Pancreas (tissue), 10 donors: ENCODE measurements at regions not wholly inside any gene's neighbourhood (a gene's known extent, or its start where the extent isn't known, plus 50 kb on each side); places are given as distances from the start of the nearest gene placed in this dataset.

Experiments used
- ATAC-seq, 4 donors: fragments of 200-7000 bp; cut with Tn5 transposase; one replicate each; pipeline versions ENCODE4 v1.8.0 to v1.9.1; 2020; ENCODE audit warnings: mild to moderate bottlenecking in 4 of 4, moderate library complexity in 4 of 4
- DNase-seq, 6 donors: peaks; one replicate each; pipeline ENCODE4 v3.0.0-alpha.2; 2020
- FAIRE-seq: peaks from 2 replicates; lab custom pipeline; 2012; peaks lifted over from hg19 to GRCh38; lab: Jason Lieb, UNC
- H3K27ac ChIP-seq, 4 donors: fragments of 200-600 bp; sonication (generic); 1 replicate in 3 of 4; 2 replicates in 1 of 4; pipeline versions ENCODE4 v1.5.0 to v1.8.0; 2020
- H3K27me3 ChIP-seq, 4 donors: fragments of 200-600 bp; one replicate each; pipeline ENCODE4 v1.8.0; 2021
- H3K36me3 ChIP-seq, 3 donors: fragments of 200-600 bp; sonication (generic) in 1 of 3; one replicate each; pipeline versions ENCODE4 v1.5.0 to v1.8.0; 2020 to 2021
- H3K4me1 ChIP-seq, 3 donors: fragments of 200-600 bp; one replicate each; pipeline ENCODE4 v1.8.0; 2021
- H3K4me3 ChIP-seq, 4 donors: fragments of 200-600 bp; sonication (generic) in 2 of 4; one replicate each; pipeline versions ENCODE4 v1.5.0 to v1.8.0; 2020 to 2021
- H3K9me3 ChIP-seq, 4 donors: fragments of 200-600 bp; one replicate each; pipeline ENCODE4 v1.8.0; 2021
- WGBS, 2 donors: extraction: QIAGEN DNeasy Blood & Tissue Kit; methylation state at CpG; one replicate each; pipeline ENCODE4 v1.1.7; 2013; 5-methylcytosine and 5-hydroxymethylcytosine counted together
- intact Hi-C, 3 donors: fragments of 100-400 bp; cut with DNase I; formaldehyde crosslinking; loops; one replicate each; pipeline versions ENCODE4 v1.11.1 to v1.14.2; 2022
- TF ChIP-seq, protein P1 (sequence below), 4 donors: fragments of 200-600 bp; sonication (generic) in 3 of 4; IDR thresholded peaks; one replicate each; pipeline versions ENCODE4 v1.5.0 to v1.8.0; 2021; ENCODE audit warnings: antibody characterized with exemption in 4 of 4
- donor health status: healthy with polysubstance abuse.
- donor health status: DM: no; HTN: no; CAD: no; lungs with moderate emphysema.
- donor health status: DM: no; HTN: no; CAD: no.
- donor health status: control.
- donor health status: control.
- donor health status: Bipolar disorder and iron deficiency.
- donor health status: DM: yes; HTN: yes; CAD: no.
- donor health status: DM: no; HTN: no; CAD: no.
- donor health status: DM: no; HTN: no; CAD: no.
- donor health status: DM: yes; HTN: yes; CAD: no.

DNA sequence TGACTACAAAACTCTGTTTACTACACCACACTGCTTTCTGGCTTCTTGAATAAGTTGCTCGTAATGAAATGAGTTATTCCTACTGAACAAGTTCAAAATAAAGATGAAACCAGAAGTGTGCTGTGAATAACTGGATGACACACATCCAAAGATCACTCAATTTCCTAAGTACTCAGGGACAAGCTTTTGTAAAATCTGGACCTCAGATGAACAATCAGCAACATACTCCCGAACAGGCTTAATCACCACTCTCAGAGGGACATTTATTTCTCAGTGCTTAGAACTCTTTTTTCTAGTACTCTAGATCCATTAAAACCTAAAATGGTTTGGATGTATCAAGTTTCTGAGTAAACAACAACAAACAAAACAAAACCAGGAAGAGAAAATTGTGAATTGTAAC is 61.5 kb upstream of the EXOC1L start:
- intact Hi-C loops: no loop called here

DNA sequence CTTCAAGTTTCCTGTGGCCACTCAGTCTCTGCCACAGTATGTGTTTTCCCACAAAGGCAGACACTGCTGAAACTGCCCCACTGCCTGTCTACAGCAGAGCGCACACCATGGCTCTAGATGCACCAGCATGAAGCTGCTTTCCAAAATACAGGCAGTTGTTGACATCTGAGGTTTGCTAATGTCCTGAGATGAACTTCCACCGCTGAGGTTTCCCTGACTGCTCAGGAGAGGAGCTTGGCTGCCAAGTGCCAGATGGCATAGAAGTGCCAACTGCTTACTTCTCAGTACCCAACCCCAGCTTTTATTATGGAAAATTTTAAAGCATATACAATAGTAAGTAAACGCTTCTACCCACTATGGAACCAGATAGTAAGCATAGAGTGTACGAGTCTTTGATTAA is 61.0 kb upstream of the EXOC1L start:
- no peak overlapping the region for H3K4me3 ChIP-seq
- TF ChIP-seq, protein P1, sequence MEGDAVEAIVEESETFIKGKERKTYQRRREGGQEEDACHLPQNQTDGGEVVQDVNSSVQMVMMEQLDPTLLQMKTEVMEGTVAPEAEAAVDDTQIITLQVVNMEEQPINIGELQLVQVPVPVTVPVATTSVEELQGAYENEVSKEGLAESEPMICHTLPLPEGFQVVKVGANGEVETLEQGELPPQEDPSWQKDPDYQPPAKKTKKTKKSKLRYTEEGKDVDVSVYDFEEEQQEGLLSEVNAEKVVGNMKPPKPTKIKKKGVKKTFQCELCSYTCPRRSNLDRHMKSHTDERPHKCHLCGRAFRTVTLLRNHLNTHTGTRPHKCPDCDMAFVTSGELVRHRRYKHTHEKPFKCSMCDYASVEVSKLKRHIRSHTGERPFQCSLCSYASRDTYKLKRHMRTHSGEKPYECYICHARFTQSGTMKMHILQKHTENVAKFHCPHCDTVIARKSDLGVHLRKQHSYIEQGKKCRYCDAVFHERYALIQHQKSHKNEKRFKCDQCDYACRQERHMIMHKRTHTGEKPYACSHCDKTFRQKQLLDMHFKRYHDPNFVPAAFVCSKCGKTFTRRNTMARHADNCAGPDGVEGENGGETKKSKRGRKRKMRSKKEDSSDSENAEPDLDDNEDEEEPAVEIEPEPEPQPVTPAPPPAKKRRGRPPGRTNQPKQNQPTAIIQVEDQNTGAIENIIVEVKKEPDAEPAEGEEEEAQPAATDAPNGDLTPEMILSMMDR (IDR thresholded peaks at IDR 0.05): no peak
- intact Hi-C loops: no loop called here
- DNase-seq (no peak), FAIRE-seq (no peak), ATAC-seq (peak in 1 of 4 donors; percentile 22)
- no peaks in the 10 kb centered on the region for H3K36me3 ChIP-seq
- no peak overlapping the region for H3K27ac ChIP-seq
- H3K9me3 ChIP-seq: no peaks in the 10 kb centered on the region
- 50 to 56% methylated on average over 4 of the region's 4 CpGs for WGBS, 2 donors
- H3K27me3 ChIP-seq: no peaks in the 10 kb centered on the region
- H3K4me1 ChIP-seq: no peaks in the 10 kb centered on the region

More for the DNA sequence above, 61.5 kb upstream of the EXOC1L start:
- Histone ChIP-seq H3K4me3 (no peak overlapping the region), H3K4me1 (no peaks in the 10 kb centered on the region), H3K27ac (no peak overlapping the region), H3K36me3 (no peaks in the 10 kb centered on the region), H3K9me3 (no peaks in the 10 kb centered on the region), H3K27me3 (no peaks in the 10 kb centered on the region)
- TF ChIP-seq, protein P1 (IDR thresholded peaks at IDR 0.05): no peak
- DNase-seq (no peak), ATAC-seq (no peak), FAIRE-seq (no peak)
- WGBS, 2 donors: 74 to 75% methylated on average over 2 of the region's 2 CpGs

DNA sequence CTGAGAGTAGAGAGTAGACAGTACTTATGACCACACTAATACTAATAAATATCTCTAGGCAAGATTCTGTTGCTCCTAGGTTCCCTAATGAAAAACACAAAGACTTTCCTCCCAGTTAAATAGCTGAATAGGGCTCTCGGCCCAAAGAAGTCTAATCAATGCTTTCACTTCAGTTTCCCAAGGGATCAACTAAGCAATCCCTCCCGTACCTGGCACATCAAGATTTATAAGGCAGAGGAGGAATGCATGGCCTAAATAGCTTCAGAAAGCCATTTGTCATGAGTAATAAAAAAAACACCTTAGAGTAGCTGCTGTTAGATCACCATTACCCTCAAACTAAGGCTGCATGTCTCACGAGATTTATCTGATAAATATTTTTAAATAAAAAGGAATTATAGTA is 56.8 kb upstream of the EXOC1L start:
- 22 to 30% methylated on average over 3 of the region's 3 CpGs for WGBS, 2 donors
- no peak overlapping the region for H3K4me3 ChIP-seq
- DNase-seq: no peak
- no peak for FAIRE-seq
- no peaks in the 10 kb centered on the region for H3K9me3 ChIP-seq
- TF ChIP-seq, protein P1 (IDR thresholded peaks at IDR 0.05): no peak
- no peaks in the 10 kb centered on the region for H3K36me3 ChIP-seq
- H3K4me1 ChIP-seq: no peaks in the 10 kb centered on the region
- no peak overlapping the region for H3K27ac ChIP-seq
- H3K27me3 ChIP-seq: no peaks in the 10 kb centered on the region
- no peak for ATAC-seq
- intact Hi-C loops: no loop called here

DNA sequence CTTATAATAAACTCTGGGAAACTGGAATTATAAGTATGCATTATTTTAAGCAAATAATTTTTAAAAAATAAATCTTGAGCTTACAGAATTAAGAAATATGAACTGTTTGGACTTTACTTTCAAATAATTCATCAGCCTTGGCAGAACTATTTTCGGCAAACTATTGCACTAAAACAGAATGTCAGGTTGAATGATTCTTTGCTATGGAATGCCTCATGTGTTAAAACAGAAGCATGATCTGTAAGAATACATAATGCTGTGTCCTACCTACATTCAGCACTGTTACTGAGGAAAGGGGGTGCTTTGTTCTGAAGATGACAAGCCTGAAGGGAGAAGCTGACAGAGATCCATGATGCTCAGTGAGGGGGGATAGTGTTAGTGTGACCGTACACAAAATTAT is 55.6 kb upstream of the EXOC1L start:
- no peak for FAIRE-seq
- WGBS, 2 donors: 63 to 81% methylated on average over 2 of the region's 2 CpGs
- intact Hi-C loops: no loop called here

DNA sequence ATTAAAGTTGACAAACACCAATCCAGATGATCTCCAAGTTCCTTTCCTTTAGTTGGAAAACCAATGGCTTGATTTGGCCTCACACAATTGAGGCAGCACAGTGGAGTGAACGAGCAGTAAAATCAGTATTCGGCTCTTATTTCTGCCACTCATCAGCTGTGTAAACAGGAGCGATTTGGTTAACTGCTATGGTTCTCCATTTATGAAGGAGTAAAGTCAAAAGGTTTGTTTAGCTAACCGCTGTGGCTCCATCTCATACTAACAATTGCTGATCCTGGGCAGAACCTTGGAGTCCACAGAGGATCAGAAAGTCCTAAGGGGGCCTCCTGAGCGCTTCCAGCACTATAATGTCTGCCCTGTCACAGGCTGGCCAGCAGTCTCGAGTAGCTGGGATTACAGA is 54.5 kb upstream of the EXOC1L start:
- intact Hi-C loops: no loop called here
- no peaks in the 10 kb centered on the region for H3K27me3 ChIP-seq
- no peak overlapping the region for H3K4me3 ChIP-seq
- no peaks in the 10 kb centered on the region for H3K9me3 ChIP-seq
- no peak for DNase-seq
- no peak overlapping the region for H3K27ac ChIP-seq
- H3K4me1 ChIP-seq: no peaks in the 10 kb centered on the region
- TF ChIP-seq, protein P1 (IDR thresholded peaks at IDR 0.05): no peak
- no peak for FAIRE-seq
- WGBS, 2 donors: 52 to 62% methylated on average over 6 of the region's 6 CpGs
- H3K36me3 ChIP-seq: no peaks in the 10 kb centered on the region
- ATAC-seq: no peak

More for the DNA sequence above, 55.6 kb upstream of the EXOC1L start:
- ATAC-seq: no peak
- no peak for DNase-seq
- TF ChIP-seq, protein P1 (IDR thresholded peaks at IDR 0.05): no peak
- Histone ChIP-seq H3K4me3 (no peak overlapping the region), H3K4me1 (no peaks in the 10 kb centered on the region), H3K27me3 (no peaks in the 10 kb centered on the region), H3K36me3 (no peaks in the 10 kb centered on the region), H3K27ac (no peak overlapping the region), H3K9me3 (no peaks in the 10 kb centered on the region)
